ENCODE measurements at regions not wholly inside any gene's neighbourhood (a gene's known extent, or its start where the extent isn't known, plus 50 kb on each side); places are given as distances from the start of the nearest gene placed in this dataset.

GRCh38 chr2:151174127-151174526 lies 87.5 kb downstream of the RBM43 start:
- intact Hi-C loops (cut with DNase I) = no loop called here
- ATAC-seq (no peak), DNase-seq (no peak)
- Histone ChIP-seq H3K27me3 (ENCODE audit: insufficient read depth in 3 of 3, low read length in 2 of 3) (no peaks in the 10 kb centered on the region), H3K36me3 (ENCODE audit: insufficient read depth in 1 of 2, low read depth in 1 of 2) (no peaks in the 10 kb centered on the region), H3K9me3 (no peaks in the 10 kb centered on the region), H3K27ac (no peak overlapping the region), H3K4me3 (no peak overlapping the region), H3K4me1 (no peaks in the 10 kb centered on the region)
- no peak for TF ChIP-seq CTCF (IDR thresholded peaks at IDR 0.05)
- 86 to 94% (median 88%) methylated on average over 2 of the region's 2 CpGs for WGBS, 3 donors

- no peak for DNase-seq
- Histone ChIP-seq H3K36me3 (ENCODE audit: insufficient read depth in 1 of 2, low read depth in 1 of 2) (no peaks in the 10 kb centered on the region), H3K27me3 (ENCODE audit: insufficient read depth in 3 of 3, low read length in 2 of 3) (no peaks in the 10 kb centered on the region), H3K4me1 (no peaks in the 10 kb centered on the region), H3K9me3 (no peaks in the 10 kb centered on the region), H3K4me3 (no peak overlapping the region), H3K27ac (no peak overlapping the region)
- ATAC-seq = no peak
- WGBS, 3 donors = 90 to 95% (median 92%) methylated on average over 2 of the region's 2 CpGs
- no peak for TF ChIP-seq CTCF (IDR thresholded peaks at IDR 0.05)
- intact Hi-C loops (cut with DNase I) = no loop called here
Observed at GRCh38 chr2:151171186-151171585, 90.5 kb downstream of the RBM43 start.

DNA sequence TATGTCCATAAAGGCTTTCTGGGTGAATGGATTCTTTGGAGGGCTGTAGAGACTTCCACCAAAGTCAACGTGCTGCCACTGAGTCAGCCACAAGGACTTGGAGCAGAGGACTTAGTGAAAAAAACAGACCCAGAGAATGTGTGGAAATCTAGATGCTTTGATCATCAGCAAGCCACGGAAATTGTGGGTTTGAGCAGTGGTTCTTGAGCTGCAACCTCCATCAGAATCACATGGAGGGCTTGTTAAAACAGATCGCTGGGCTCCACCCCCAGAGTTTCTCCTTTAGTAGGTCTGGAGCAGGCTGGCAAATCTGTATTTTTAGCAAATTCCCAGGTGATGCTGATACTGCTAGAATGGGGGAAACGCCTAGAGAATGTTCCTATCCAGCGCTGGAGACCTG lies 95.3 kb downstream of the RBM43 start:
- Histone ChIP-seq H3K27ac (no peak overlapping the region), H3K36me3 (ENCODE audit: insufficient read depth in 1 of 2, low read depth in 1 of 2) (no peaks in the 10 kb centered on the region), H3K4me1 (no peaks in the 10 kb centered on the region), H3K27me3 (ENCODE audit: insufficient read depth in 3 of 3, low read length in 2 of 3) (no peaks in the 10 kb centered on the region), H3K9me3 (no peaks in the 10 kb centered on the region), H3K4me3 (no peak overlapping the region)
- DNase-seq = no peak
- intact Hi-C loops (cut with DNase I) = no loop called here
- 90 to 91% (median 91%) methylated on average over 5 of the region's 5 CpGs for WGBS, 3 donors
- no peak for TF ChIP-seq CTCF (IDR thresholded peaks at IDR 0.05)
- no peak for ATAC-seq

GRCh38 chr2:151165105-151165684 lies 96.5 kb downstream of the RBM43 start:
- no peaks in the 10 kb centered on the region for H3K36me3 ChIP-seq (ENCODE audit: insufficient read depth in 1 of 2, low read depth in 1 of 2)
- WGBS, 3 donors = 75 to 86% (median 80%) methylated on average over 5 of the region's 5 CpGs
- DNase-seq (no peak), ATAC-seq (no peak)
- no peaks in the 10 kb centered on the region for H3K4me1 ChIP-seq
- H3K9me3 ChIP-seq = no peaks in the 10 kb centered on the region
- intact Hi-C loops (cut with DNase I) = no loop called here
- TF ChIP-seq CTCF (IDR thresholded peaks at IDR 0.05) = no peak
- no peak overlapping the region for H3K4me3 ChIP-seq
- no peak overlapping the region for H3K27ac ChIP-seq
- H3K27me3 ChIP-seq (ENCODE audit: insufficient read depth in 3 of 3, low read length in 2 of 3) = no peaks in the 10 kb centered on the region
